OCI-LY7 (cell line): ENCODE measurements at regions not wholly inside any gene's neighbourhood (a gene's known extent, or its start where the extent isn't known, plus 50 kb on each side); places are given as distances from the start of the nearest gene placed in this dataset.

ENCODE experiments used
- BruUV-seq: library from RNA; stranded (reverse); fragments of 400-500 nt; replicated peaks from 2 replicates; lab custom pipeline; 2021; lab: Mats Ljungman, UMichigan
- CTCF ChIA-PET: fragments of 300-600 bp; sonication (Branson Sonifier 250); formaldehyde crosslinking; loops from one replicate; lab custom pipeline; 2022; ENCODE audit warnings: antibody characterized with exemption; ENCODE audit not compliant: unreplicated experiment; lab: Charles Lee
- POLR2A ChIA-PET: fragments of 300-600 bp; sonication (Branson Sonifier 250); formaldehyde crosslinking; loops from one replicate; lab custom pipeline; 2022; ENCODE audit warnings: antibody characterized with exemption; lab: Charles Lee
- DNase-seq: peaks from one replicate; pipeline ENCODE4 v3.0.0-alpha.2; 2015; ENCODE audit warnings: low spot score
- H2AFZ ChIP-seq: fragments of 200-600 bp; sonication (generic), shearing (Covaris generic); 2 replicates; pipeline ENCODE4 v1.6.1; 2014; ENCODE audit warnings: mild to moderate bottlenecking, antibody characterized with exemption, low read length, moderate library complexity
- H3K27ac ChIP-seq: fragments of 200-600 bp; sonication (generic); 2 replicates; pipeline ENCODE4 v1.5.1; 2014; ENCODE audit warnings: mixed run types, low read depth, mild to moderate bottlenecking, moderate library complexity, low read length, inconsistent platforms; ENCODE audit not compliant: poor library complexity, severe bottlenecking
- H3K36me3 ChIP-seq: fragments of 200-600 bp; sonication (generic); 2 replicates; pipeline ENCODE4 v1.6.1; 2014; ENCODE audit warnings: mild to moderate bottlenecking, antibody characterized with exemption, low read length, moderate library complexity, mixed read lengths; ENCODE audit not compliant: insufficient read depth
- H3K4me1 ChIP-seq: fragments of 200-600 bp; sonication (generic); 2 replicates; pipeline ENCODE4 v1.5.1; 2014; ENCODE audit warnings: mild to moderate bottlenecking, low read length; ENCODE audit not compliant: insufficient read depth, poor library complexity, severe bottlenecking
- H3K4me2 ChIP-seq: fragments of 200-600 bp; sonication (generic); 2 replicates; pipeline ENCODE4 v1.6.1; 2014; ENCODE audit warnings: mild to moderate bottlenecking, low read length
- H3K4me3 ChIP-seq: fragments of 200-600 bp; sonication (generic); 2 replicates; pipeline ENCODE4 v1.5.1; 2014; ENCODE audit warnings: mild to moderate bottlenecking, low read depth, low read length; ENCODE audit not compliant: poor library complexity, severe bottlenecking
- H3K79me2 ChIP-seq: fragments of 200-600 bp; sonication (generic); 2 replicates; pipeline ENCODE4 v1.6.1; 2016; ENCODE audit warnings: low read depth, mild to moderate bottlenecking, low read length, moderate library complexity, mixed read lengths; ENCODE audit not compliant: insufficient read depth
- H3K9me2 ChIP-seq: fragments of 200-600 bp; sonication (generic); 2 replicates; pipeline ENCODE4 v1.6.1; 2016; ENCODE audit warnings: mild to moderate bottlenecking, low read length, mixed read lengths; ENCODE audit not compliant: insufficient read depth
- H3K9me3 ChIP-seq: fragments of 200-600 bp; sonication (generic); 2 replicates; pipeline ENCODE4 v1.6.1; 2014; ENCODE audit warnings: mild to moderate bottlenecking, mixed run types, low read length, mixed read lengths
- H4K20me1 ChIP-seq: fragments of 200-600 bp; sonication (generic); 2 replicates; pipeline ENCODE4 v1.6.1; 2014; ENCODE audit warnings: mild to moderate bottlenecking, antibody characterized with exemption, low read length, moderate library complexity, mixed read lengths; ENCODE audit not compliant: insufficient read depth
- EZH2phosphoT487 ChIP-seq: fragments of 200-600 bp; sonication (generic); IDR thresholded peaks from 2 replicates; pipeline ENCODE4 v1.6.1; 2018; ENCODE audit warnings: low read depth, borderline replicate concordance, mild to moderate bottlenecking, mixed run types, antibody characterized with exemption, low read length, moderate library complexity, mixed read lengths
- intact Hi-C: fragments of 100-400 bp; cut with micrococcal nuclease; formaldehyde crosslinking; loops from one replicate; pipeline ENCODE4 v1.10.0; 2022; ENCODE audit not compliant: unreplicated experiment
- TF ChIP-seq, protein P1 (sequence below): fragments of 200-600 bp; sonication (generic); conservative IDR thresholded peaks from 2 replicates; pipeline ENCODE4 v1.5.1; 2014; ENCODE audit warnings: mild to moderate bottlenecking, antibody characterized with exemption, low read length, moderate library complexity, mixed read lengths

DNA sequence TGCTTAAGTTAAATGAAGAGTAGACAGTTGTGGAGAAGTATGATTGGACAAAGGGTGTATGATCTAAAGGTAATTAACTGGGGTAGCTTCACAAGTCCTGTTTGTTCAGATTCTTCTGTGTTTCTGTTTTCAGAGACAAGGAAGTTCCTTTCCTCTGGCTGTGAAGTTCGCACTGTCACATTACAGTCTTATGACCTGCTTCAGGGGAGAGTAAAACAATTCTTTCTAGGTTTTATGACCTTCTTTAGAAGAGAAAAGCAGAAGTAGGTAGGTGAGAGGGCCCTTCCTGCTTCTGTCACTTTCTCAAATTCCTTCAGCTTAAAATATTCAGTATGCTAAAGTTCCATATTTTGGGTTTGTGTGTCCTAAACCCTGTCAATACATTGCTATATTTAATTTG lies 211.9 kb downstream of the SOX3 start:
- intact Hi-C loops, result no loop called here
- no peak overlapping the region for H2AFZ ChIP-seq
- H3K36me3 ChIP-seq, result no peaks in the 10 kb centered on the region
- no peak overlapping the region for H3K4me2 ChIP-seq
- no peak overlapping the region for H3K27ac ChIP-seq
- ChIA-PET POLR2A (no interaction called here), CTCF (no interaction called here)
- H3K9me2 ChIP-seq, result no peaks in the 10 kb centered on the region
- DNase-seq, result no peak
- no peak for TF ChIP-seq EZH2phosphoT487
- TF ChIP-seq, protein P1, sequence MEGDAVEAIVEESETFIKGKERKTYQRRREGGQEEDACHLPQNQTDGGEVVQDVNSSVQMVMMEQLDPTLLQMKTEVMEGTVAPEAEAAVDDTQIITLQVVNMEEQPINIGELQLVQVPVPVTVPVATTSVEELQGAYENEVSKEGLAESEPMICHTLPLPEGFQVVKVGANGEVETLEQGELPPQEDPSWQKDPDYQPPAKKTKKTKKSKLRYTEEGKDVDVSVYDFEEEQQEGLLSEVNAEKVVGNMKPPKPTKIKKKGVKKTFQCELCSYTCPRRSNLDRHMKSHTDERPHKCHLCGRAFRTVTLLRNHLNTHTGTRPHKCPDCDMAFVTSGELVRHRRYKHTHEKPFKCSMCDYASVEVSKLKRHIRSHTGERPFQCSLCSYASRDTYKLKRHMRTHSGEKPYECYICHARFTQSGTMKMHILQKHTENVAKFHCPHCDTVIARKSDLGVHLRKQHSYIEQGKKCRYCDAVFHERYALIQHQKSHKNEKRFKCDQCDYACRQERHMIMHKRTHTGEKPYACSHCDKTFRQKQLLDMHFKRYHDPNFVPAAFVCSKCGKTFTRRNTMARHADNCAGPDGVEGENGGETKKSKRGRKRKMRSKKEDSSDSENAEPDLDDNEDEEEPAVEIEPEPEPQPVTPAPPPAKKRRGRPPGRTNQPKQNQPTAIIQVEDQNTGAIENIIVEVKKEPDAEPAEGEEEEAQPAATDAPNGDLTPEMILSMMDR, result no peak
- H3K4me3 ChIP-seq, result no peak overlapping the region
- no peaks in the 10 kb centered on the region for H3K79me2 ChIP-seq
- H3K9me3 ChIP-seq, result no peaks in the 10 kb centered on the region
- no peaks in the 10 kb centered on the region for H3K4me1 ChIP-seq
- no TSS peak for BruUV-seq
- H4K20me1 ChIP-seq, result no peaks in the 10 kb centered on the region

DNA sequence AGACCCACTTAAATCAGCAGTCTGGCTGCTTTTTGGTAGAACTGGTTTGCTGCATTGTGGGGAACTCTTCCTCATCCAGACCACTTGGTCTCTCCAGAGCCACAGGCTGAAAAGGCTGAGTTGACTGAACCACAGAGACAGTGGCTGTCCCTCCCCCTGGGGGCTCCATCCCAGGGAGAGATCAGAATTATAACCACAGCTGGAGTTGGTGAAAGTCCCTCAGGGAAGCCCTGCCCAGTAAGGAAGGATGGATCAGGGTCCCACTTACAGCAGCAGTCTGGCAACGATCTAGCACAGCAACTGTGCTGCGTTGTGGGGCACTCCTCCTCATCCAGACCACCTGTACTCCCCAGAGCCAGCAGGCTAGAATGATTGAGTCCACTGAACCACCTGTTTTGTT lies 212.7 kb downstream of the SOX3 start:
- no peak overlapping the region for H2AFZ ChIP-seq
- TF ChIP-seq, protein P1, result no peak
- TF ChIP-seq EZH2phosphoT487, result no peak
- H4K20me1 ChIP-seq, result no peaks in the 10 kb centered on the region
- no peaks in the 10 kb centered on the region for H3K79me2 ChIP-seq
- no peak for DNase-seq
- H3K9me2 ChIP-seq, result no peaks in the 10 kb centered on the region
- no TSS peak for BruUV-seq
- no peak overlapping the region for H3K27ac ChIP-seq
- CTCF ChIA-PET, result no interaction called here
- H3K9me3 ChIP-seq, result no peaks in the 10 kb centered on the region
- POLR2A ChIA-PET, result no interaction called here
- intact Hi-C loops, result no loop called here
- H3K4me1 ChIP-seq, result no peaks in the 10 kb centered on the region
- H3K4me2 ChIP-seq, result no peak overlapping the region
- no peaks in the 10 kb centered on the region for H3K36me3 ChIP-seq
- H3K4me3 ChIP-seq, result no peak overlapping the region

DNA sequence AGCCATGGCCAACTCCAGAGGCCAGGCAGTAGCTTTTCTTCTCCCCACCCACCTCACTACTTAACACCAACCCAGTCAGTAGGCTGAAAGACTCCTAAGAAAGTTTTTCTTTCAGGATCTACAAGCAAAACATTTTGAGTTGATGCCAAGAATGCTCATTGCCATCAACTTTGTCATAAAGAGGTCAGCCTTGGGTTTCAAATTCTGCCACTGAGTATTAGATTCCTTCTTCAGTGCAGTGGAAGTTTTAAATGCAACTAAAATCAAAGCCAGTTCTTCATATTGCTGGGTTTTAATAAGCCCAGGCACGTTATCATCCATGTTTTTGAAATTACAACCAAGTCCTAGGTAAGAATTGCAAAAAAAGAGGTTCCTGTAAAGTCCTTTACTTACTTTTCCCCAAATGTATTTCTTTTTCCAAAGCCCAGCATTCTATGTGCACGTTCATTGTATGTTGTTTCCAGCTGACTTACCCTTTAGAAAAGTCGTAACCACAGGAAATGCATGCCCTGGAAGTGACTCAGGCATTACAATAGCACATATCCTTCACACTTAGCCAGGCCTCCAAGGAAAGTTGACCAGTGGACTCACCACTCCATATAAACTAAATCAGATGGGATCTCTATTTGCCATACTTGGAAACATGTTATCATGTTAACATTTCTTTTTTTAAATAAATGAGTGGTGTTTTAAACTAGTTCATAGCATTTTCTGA lies 229.9 kb downstream of the SOX3 start:
- Histone ChIP-seq H4K20me1 (no peaks in the 10 kb centered on the region), H2AFZ (no peak overlapping the region), H3K4me3 (no peak overlapping the region), H3K4me2 (no peak overlapping the region), H3K4me1 (no peaks in the 10 kb centered on the region), H3K27ac (no peak overlapping the region), H3K36me3 (no peaks in the 10 kb centered on the region), H3K9me2 (no peaks in the 10 kb centered on the region), H3K79me2 (no peaks in the 10 kb centered on the region), H3K9me3 (no peaks in the 10 kb centered on the region)
- intact Hi-C loops, result no loop called here
- BruUV-seq, result no TSS peak
- no peak for DNase-seq
- ChIA-PET POLR2A (no interaction called here), CTCF (no interaction called here)
- TF ChIP-seq EZH2phosphoT487, result no peak
